Islet of Langerhans (tissue), 1 donor: ENCODE measurements at regions not wholly inside any gene's neighbourhood (a gene's known extent, or its start where the extent isn't known, plus 50 kb on each side); places are given as distances from the start of the nearest gene placed in this dataset.

Experiments
- FAIRE-seq: peaks from one replicate; lab custom pipeline; 2011; peaks lifted over from hg19 to GRCh38; lab: Jason Lieb, UNC

GRCh38 chr2:19598971-19599370 lies 240.5 kb upstream of the OSR1 start:
- no peak for FAIRE-seq

- FAIRE-seq: no peak
These were observed 233.8 kb upstream of the OSR1 start for GRCh38 chr2:19592197-19592596.

- no peak for FAIRE-seq
These were observed 231.4 kb upstream of the OSR1 start for GRCh38 chr2:19589791-19590190.

DNA sequence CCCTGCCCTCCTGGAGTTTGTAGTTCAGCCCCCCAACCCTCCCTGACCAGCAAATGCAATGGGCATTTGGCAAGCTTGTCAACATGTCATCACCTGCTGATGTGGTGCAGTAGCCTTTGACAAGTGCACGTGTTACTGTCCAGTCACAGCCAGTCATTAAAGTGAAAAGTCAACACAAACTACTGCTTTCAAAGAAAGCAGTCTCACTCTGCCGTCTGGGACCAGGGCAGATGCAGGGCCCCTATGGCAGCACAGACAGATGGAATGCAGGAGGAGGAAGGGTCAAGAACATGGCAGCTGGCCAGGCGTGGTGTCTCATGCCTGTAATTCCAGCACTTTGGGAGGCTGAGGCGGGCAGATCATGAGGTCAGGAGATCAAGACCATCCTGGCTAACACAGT lies 222.4 kb upstream of the OSR1 start:
- FAIRE-seq: no peak

GRCh38 chr2:19580264-19580663 lies 221.8 kb upstream of the OSR1 start:
- FAIRE-seq: no peak

DNA sequence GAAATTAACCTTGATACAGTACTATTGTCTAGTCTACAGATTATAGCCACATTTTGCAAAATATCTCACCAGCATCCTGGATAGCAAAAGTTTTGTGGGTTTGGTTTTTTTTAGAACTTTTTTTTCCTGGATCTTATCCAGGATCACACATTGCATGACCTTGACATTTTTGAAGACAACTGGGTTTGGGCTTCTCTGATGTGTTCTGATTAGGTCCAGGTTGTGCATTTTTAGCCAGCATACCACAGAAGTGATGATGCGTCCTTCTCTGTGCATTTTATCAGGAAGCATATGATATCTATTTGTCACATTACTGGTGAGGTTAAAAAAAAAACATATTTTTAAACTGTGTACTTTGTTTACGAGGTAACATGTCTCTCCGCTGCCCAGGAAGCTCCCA lies 221.0 kb upstream of the OSR1 start:
- FAIRE-seq: no peak

GRCh38 chr2:19577723-19578122 lies 219.3 kb upstream of the OSR1 start:
- no peak for FAIRE-seq

GRCh38 chr2:19576411-19576810 lies 218.0 kb upstream of the OSR1 start:
- FAIRE-seq: no peak

- FAIRE-seq: no peak
These were observed 217.2 kb upstream of the OSR1 start for GRCh38 chr2:19575641-19576040.

DNA sequence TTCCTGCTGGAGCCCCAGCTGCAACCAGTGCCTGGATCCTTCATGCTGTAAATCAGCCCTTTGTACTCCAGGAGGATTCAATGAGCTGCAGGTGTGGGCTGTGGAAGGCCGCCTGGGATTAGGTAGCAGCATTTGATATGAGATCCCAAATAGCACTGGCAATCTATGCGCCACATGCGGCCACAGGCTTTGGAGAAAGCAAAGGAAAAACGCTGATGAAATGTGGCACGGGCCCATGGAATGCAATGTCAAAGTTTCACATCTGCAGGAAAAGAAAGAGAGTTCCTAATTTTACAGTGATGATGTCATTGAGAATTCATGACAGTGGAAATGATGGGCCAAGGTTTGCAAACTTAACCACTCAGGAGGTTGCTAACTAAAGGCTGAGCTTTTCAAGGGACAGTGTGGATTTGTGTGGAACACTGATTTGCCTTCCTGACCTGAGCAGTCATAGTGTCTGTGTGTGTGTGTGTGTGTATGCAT lies 216.4 kb upstream of the OSR1 start:
- no peak for FAIRE-seq

GRCh38 chr2:19573784-19574183 lies 215.4 kb upstream of the OSR1 start:
- no peak for FAIRE-seq

DNA sequence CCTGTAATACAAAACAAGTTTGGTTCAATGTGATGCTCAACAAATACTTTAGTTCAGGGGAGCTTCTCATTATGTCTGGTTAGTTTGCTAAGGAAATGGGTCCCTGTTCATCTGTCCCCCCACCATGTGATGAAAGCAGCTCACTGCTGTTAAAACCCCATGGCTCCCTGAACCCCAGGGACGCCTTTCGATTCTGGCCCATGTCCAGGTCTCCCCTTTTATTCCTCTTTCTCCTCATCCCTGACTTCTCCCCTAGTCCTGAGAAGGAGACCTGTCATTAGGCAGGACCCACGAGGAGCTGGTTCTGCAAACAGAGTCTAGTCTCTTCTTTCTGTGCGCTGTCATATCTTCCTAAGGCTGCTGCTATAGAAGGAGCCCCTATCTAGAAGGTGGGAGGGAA lies 213.3 kb upstream of the OSR1 start:
- no peak for FAIRE-seq

DNA sequence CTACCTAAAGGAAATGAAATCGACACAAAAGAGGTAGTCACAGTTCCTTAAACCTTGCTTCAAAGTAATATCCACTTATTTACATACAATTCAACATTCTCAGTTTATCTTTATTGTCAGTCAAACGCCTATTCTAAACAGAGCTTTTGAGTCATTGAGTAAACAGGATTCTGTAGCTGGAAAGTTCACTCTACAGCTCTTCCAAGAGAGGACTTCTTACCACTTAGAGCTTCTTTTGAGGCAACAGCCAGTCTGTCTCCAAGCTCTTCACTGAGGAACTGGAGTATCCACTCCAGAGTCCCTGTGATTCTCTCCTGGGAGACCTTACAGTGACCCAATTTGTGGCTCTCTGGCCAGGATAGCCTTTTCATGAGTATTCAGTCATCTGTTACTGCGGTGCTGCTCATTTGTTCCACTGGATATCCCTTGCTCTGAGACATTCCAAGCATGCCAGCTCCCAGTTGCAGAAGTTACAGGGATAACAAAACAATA lies 210.9 kb upstream of the OSR1 start:
- FAIRE-seq: no peak

DNA sequence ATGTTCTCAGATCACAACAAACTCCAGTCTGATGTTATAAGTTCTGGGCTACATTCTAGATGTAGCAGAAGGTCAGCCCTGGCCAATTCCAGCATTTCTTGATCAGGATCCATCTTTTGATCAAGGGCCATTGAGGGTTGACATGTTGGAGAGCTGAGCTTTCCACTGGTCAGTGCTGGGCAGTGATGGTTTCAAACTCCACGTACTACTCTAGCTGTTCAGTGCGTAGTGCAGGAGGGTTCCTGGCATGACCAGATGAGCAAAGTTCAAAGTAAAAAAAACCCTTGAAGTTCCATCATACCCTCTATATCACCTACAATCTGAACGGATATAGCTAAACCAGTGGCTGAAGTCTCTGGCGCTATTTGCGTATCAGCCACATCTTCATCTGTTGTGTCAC lies 210.4 kb upstream of the OSR1 start:
- no peak for FAIRE-seq

- FAIRE-seq: no peak
These were observed 202.4 kb upstream of the OSR1 start for GRCh38 chr2:19560785-19561184.

GRCh38 chr2:19559596-19560240 lies 201.3 kb upstream of the OSR1 start:
- no peak for FAIRE-seq

GRCh38 chr2:19556648-19557047 lies 198.2 kb upstream of the OSR1 start:
- FAIRE-seq: no peak

DNA sequence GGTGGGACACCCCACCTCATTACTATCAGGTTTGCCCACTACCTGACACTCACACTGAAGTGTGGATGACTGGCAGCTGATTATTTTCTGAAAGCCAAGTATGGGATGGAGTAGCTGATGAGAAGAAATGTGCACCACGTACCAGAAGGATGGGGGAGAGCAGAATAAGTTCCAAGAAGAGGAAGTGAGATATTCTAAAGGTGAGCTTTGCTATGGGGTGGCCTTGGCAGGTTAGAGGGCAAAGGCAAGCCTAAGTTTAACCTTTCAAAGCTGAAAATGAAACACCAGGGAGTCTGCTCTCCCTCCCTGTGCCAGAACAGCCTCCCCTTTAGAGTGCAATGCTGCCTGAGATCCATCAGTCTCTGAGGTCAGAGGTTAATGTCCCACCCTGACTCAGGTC lies 196.1 kb upstream of the OSR1 start:
- FAIRE-seq: no peak

DNA sequence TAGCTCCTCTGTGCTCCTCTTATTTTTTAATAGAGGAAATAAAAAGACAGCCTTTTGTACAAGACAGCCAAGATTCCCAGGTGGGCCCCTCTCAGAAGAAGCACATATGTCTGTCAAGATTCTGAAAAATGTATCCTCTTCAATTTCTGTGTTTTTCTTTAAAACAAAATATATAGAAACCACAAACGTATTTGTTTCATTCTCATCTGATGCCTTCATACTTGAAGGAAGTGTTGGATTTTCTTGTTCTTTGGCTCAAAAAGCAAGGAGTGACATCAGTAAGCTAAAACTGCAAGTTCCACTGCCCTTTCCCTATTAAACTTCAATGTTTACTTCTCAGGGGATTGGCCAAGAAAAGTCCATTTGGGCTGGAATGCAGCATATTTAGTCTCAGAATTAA lies 193.8 kb upstream of the OSR1 start:
- FAIRE-seq: no peak

DNA sequence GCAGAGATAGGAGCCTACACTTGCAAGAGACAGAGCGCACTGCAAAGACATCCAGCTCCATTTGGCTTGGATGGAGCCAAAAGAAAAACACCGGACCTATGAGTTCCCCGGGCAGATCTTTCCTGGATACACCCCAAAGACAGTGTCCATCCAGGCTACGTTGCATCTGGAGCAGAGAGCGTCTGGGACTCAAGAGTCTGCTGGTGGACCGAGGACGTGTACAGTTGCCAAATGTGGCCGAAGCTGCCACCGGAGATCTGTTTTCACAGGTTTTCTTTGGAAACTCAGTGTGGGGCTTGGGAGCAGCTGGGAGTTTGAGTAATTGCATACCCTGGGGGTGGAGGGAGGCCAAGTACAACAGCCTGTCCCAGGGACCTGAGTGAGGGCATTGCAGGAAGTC lies 192.3 kb upstream of the OSR1 start:
- no peak for FAIRE-seq

GRCh38 chr2:19549821-19550220 lies 191.4 kb upstream of the OSR1 start:
- FAIRE-seq: no peak

GRCh38 chr2:19548116-19548515 lies 189.7 kb upstream of the OSR1 start:
- no peak for FAIRE-seq

DNA sequence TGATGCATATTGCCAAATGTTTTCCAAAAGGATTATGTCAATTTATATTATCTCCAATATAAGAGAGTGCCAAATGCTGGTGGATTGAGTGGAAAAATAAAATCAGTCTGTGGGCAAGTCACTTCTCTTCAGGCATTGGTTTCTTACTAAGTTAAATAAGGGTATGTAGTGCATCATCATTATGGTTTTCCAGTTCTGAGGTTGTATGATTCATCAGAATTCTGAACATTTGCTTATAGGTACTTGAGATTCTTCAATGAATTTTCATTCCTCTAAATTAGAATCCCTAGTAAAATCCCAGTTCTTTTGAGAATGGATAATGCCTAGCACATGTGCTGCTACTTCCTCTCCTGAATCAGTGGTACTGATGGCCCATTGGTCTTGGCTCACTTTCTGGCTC lies 188.9 kb upstream of the OSR1 start:
- no peak for FAIRE-seq

DNA sequence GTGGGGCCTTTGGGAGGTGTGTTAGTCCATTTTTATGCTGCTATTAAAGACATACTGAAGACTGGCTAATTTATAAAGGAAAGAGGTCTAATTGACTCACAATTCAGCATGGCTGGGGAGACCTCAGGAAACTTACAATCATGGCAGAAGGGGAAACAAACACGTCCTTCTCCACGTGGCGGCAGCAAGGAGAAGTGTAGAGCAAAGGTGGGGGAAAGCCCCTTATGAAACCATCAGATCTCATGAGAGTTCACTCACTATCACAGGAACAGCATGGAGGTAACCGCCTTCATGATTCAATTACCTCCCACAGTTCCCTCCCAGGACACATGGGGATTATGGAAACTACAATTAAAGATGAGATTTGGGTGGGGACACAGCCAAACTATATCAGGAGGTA lies 187.1 kb upstream of the OSR1 start:
- FAIRE-seq: no peak
